GDM1 (cell line): ENCODE measurements at regions not wholly inside any gene's neighbourhood (a gene's known extent, or its start where the extent isn't known, plus 50 kb on each side); places are given as distances from the start of the nearest gene placed in this dataset.
A peak's percentile ranks its signal among the peaks of the same experiment; 100 is the strongest.

ENCODE experiments used
- DNase-seq: peaks from one replicate; lab custom pipeline; 2025; lab: John Stamatoyannopoulos, UW

DNA sequence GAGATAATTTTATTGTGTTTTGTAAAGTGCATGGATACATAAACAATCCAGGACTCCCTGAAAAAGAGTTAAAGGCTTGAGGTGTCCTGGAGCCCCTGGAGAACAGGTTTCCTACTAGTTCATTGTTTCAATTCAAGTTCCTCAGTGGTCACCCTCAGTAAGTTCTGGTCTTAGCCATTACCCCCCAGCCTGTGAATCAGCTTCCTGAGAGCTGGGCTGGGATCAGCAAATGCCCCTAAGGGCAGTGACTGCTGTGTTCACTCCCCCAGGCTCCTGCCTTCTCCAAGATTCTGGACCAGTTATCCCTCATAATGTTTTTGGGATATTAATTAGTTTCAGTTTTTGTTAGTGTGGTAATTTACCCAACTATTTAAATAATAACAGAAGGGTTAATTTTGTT lies 151.6 kb upstream of the PRSS58 start:
- no peak for DNase-seq

DNA sequence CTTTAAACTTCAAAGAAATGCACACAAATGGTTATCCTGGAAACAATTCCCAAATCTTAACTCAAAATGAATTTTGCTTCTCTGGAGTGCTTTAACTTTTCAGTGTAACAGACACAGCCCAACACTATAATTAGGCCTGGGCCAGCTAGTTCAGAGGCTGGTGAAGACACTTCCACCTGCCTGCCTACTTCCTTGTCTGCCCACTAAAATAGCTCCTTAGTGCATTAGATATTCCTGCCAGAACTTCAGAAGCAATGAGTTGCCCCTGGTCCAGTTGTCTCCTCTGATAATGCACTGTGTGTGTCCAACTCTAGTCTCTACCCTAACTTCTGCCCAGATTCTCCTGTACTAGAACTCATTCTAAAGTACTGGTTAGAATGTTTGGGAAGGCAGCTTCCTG lies 150.9 kb upstream of the PRSS58 start:
- DNase-seq: no peak

GRCh38 chr7:142407939-142408570 lies 150.2 kb upstream of the PRSS58 start:
- DNase-seq: no peak

- no peak for DNase-seq
Observed at GRCh38 chr7:142405122-142405765, 147.4 kb upstream of the PRSS58 start.

GRCh38 chr7:142401951-142402350 lies 144.1 kb upstream of the PRSS58 start:
- DNase-seq: no peak

DNA sequence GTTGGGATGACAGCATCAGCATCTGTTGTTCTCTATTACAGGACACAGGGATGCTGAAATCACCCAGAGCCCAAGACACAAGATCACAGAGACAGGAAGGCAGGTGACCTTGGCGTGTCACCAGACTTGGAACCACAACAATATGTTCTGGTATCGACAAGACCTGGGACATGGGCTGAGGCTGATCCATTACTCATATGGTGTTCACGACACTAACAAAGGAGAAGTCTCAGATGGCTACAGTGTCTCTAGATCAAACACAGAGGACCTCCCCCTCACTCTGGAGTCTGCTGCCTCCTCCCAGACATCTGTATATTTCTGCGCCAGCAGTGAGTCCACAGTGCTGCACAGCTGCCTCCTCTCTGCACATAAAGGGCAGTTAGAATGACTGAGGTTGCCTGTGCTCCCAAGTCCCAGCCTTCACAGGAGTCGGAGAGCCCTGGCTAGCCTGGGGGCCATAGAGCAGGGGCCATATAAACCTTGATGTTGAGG lies 142.2 kb upstream of the PRSS58 start:
- no peak for DNase-seq

- DNase-seq: peak; percentile 72
Observed at GRCh38 chr7:142391191-142391992, 133.5 kb upstream of the PRSS58 start.

- no peak for DNase-seq
Observed at GRCh38 chr7:142389544-142389943, 131.7 kb upstream of the PRSS58 start.

DNA sequence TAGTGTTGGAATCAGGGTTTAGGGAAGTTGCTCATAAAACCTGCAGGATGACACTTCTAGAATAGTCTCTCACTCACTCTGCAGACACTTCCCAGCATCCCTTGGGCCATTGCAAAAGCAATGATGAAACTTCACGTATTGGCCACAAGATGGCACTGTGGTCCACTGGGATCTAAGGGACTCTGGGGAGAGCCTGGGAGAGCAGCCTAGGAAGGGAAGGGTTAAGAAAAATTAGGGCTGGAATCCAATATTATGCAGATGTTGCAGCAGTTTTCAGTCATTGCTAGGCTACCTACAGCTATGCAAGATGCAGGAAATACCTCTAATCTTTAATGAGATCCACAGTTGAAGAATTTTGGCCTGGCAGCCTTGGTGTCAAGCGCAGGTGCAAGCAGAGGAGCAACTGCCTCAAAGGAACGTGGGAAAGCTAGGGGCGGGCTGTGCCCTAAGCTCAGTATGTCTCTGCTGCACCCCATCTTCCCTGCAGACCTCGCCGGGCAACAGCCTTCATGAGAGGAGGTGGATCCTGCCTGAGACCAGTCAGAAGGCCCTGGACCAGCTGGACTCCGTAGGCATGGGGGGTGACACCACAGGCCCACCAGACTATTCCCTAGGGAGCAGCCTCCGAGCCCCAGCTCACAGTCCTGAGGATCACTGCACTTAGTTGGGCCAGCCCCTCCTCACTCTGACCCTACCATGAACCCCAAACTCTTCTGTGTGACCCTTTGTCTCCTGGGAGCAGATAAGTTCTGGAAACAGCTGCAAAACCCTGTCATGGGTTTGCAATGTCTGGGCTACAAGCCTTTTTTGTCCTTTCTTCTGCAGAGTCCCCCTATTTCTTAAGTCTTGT lies 127.9 kb upstream of the PRSS58 start:
- DNase-seq: peak; percentile 60

- peak; percentile 77 for DNase-seq
Observed at GRCh38 chr7:142384493-142384922, 126.7 kb upstream of the PRSS58 start.

DNA sequence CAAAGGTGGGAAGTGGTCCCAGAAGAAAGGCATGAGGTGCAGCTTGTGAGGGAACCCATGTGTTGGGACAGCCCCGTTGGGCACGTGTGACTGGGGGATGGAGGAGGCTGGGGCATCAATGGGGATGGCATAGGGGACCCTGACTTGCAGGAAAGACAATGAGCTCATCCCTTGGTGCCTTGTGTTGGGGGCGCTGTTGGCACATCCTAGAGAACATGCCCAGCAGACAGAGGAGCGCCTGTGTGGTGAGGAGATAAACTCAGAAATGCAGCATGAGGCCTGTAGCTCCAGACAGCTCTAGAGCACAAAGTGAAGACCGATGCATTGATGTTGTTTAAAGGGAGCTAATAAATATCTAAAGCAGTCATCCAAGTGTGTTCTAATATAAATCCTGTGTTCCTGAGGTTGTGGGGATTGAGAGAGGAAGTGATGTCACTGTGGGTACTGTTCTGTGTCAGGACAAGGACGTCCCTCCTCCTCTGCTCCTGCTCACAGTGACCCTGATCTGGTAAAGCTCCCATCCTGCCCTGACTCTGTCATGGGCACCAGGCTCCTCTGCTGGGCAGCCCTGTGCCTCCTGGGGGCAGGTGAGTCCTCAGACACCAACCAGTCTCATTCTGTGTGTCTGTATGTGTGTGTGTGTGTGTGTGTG lies 126.1 kb upstream of the PRSS58 start:
- DNase-seq: peak; percentile 7

GRCh38 chr7:142381727-142382390 lies 124.0 kb upstream of the PRSS58 start:
- no peak for DNase-seq

GRCh38 chr7:142380069-142380468 lies 122.2 kb upstream of the PRSS58 start:
- DNase-seq: no peak

- no peak for DNase-seq
Observed at GRCh38 chr7:142379201-142379885, 121.5 kb upstream of the PRSS58 start.

- DNase-seq: no peak
Observed at GRCh38 chr7:142377567-142377966, 119.7 kb upstream of the PRSS58 start.

GRCh38 chr7:142376356-142376997 lies 118.6 kb upstream of the PRSS58 start:
- DNase-seq: peak; percentile 42

- peak; percentile 63 for DNase-seq
Observed at GRCh38 chr7:142375710-142376313, 118.0 kb upstream of the PRSS58 start.

DNA sequence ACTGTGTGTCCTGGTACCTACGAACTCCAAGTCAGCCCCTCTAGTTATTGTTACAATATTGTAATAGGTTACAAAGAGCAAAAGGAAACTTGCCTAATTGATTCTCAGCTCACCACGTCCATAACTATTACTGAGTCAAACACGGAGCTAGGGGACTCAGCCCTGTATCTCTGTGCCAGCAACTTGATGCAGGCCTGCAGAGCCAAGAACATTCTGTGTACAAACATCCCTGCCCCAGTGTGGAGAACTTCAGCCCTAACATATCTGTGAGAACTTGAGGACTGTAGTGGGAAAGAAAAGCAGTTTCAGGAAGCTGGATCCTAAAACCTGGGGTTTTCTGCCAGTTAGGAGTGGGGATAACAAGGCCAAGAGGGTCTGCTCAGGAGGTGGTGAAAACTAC lies 114.9 kb upstream of the PRSS58 start:
- no peak for DNase-seq
